Calu3 (cell line): ENCODE measurements at regions not wholly inside any gene's neighbourhood (a gene's known extent, or its start where the extent isn't known, plus 50 kb on each side); places are given as distances from the start of the nearest gene placed in this dataset.

ENCODE experiments used
- BruUV-seq: library from RNA; stranded (reverse); fragments of 400-500 nt; replicated peaks from 2 replicates; lab custom pipeline; 2021; lab: Mats Ljungman, UMichigan
- CTCF ChIA-PET: fragments of 300-600 bp; sonication (Branson Sonifier 250); formaldehyde crosslinking; loops from one replicate; lab custom pipeline; 2022; ENCODE audit warnings: antibody characterized with exemption; lab: Charles Lee
- DNase-seq: peaks from one replicate; pipeline ENCODE4 v3.0.0; 2022
- H3K27ac Mint-ChIP-seq: one replicate; pipeline ENCODE4 v1.8.0; 2022; ENCODE audit warnings: mixed read lengths; ENCODE audit not compliant: unreplicated experiment
- H3K27me3 Mint-ChIP-seq: one replicate; pipeline ENCODE4 v1.8.0; 2022; ENCODE audit warnings: mixed read lengths; ENCODE audit not compliant: unreplicated experiment
- H3K36me3 Mint-ChIP-seq: one replicate; pipeline ENCODE4 v1.8.0; 2022; ENCODE audit warnings: mild to moderate bottlenecking, moderate library complexity, mixed read lengths; ENCODE audit not compliant: insufficient read depth, unreplicated experiment
- H3K4me1 Mint-ChIP-seq: one replicate; pipeline ENCODE4 v1.8.0; 2022; ENCODE audit warnings: mild to moderate bottlenecking, low read depth, mixed read lengths; ENCODE audit not compliant: unreplicated experiment
- H3K4me3 Mint-ChIP-seq: one replicate; pipeline ENCODE4 v1.8.0; 2022; ENCODE audit warnings: mild to moderate bottlenecking, low read depth, moderate library complexity, mixed read lengths; ENCODE audit not compliant: unreplicated experiment
- H3K9me3 Mint-ChIP-seq: one replicate; pipeline ENCODE4 v1.8.0; 2022; ENCODE audit warnings: low read depth, mixed read lengths; ENCODE audit not compliant: unreplicated experiment
- CTCF ChIP-seq: fragments of 200-600 bp; IDR thresholded peaks from one replicate; pipeline ENCODE4 v1.8.0; 2022; ENCODE audit warnings: antibody characterized with exemption; ENCODE audit not compliant: unreplicated experiment
- intact Hi-C: fragments of 100-400 bp; cut with micrococcal nuclease; formaldehyde crosslinking; loops from one replicate; pipeline ENCODE4 v1.10.0; 2022; ENCODE audit not compliant: unreplicated experiment

- DNase-seq = no peak
- H3K9me3 Mint-ChIP-seq = no peaks in the 10 kb centered on the region
- peaks cover 8% of the 10 kb centered on the region for H3K4me1 Mint-ChIP-seq
- H3K36me3 Mint-ChIP-seq = no peaks in the 10 kb centered on the region
- H3K4me3 Mint-ChIP-seq = no peak overlapping the region
- no peaks in the 10 kb centered on the region for H3K27me3 Mint-ChIP-seq
- TF ChIP-seq CTCF = no peak
- BruUV-seq = no TSS peak
- intact Hi-C loops = loop anchor here (2.0 kb wide), 1 partner anchor 128 kb away; no protein-coding TSS in a partner anchor
- H3K27ac Mint-ChIP-seq = no peak overlapping the region
- CTCF ChIA-PET = interaction anchor here (0.6 kb wide), 1 partner anchor 261 kb away, joined by 5 read pairs; no protein-coding TSS in a partner anchor
Measured at GRCh38 chr9:29958469-29958868, 2385.2 kb upstream of the C9orf72 start.

GRCh38 chr9:29965834-29966233 is 2392.6 kb upstream of the C9orf72 start:
- H3K27me3 Mint-ChIP-seq = no peaks in the 10 kb centered on the region
- no peak overlapping the region for H3K27ac Mint-ChIP-seq
- no peaks in the 10 kb centered on the region for H3K9me3 Mint-ChIP-seq
- no peaks in the 10 kb centered on the region for H3K36me3 Mint-ChIP-seq
- BruUV-seq = no TSS peak
- H3K4me3 Mint-ChIP-seq = no peak overlapping the region
- intact Hi-C loops = no loop called here
- no peak for TF ChIP-seq CTCF
- H3K4me1 Mint-ChIP-seq = peaks cover 12% of the 10 kb centered on the region
- CTCF ChIA-PET = interaction anchor here (0.6 kb wide), 1 partner anchor 1580 kb away, joined by 3 read pairs; no protein-coding TSS in a partner anchor
- no peak for DNase-seq

DNA sequence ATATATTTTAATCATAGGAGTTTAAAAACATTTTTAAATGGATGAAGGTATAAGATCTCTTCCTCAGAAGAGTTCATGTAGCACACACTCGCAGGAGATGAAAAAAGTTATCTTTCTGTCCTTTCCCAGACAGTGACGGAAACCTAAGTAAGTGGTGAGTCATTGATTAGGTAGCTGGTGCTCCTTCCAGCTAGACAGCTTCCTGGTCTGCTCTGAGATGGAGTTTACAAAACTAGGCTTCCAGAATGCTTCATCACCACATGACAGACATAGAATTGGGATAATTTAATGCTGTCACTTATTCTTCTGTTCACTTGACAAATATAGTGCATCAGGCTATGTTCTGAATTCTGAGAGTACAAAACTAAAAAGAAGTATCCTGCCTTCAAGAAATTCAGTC is 2393.0 kb upstream of the C9orf72 start:
- Mint-ChIP-seq H3K4me1 (peaks cover 12% of the 10 kb centered on the region), H3K27me3 (no peaks in the 10 kb centered on the region), H3K9me3 (no peaks in the 10 kb centered on the region), H3K4me3 (no peak overlapping the region), H3K36me3 (no peaks in the 10 kb centered on the region), H3K27ac (no peak overlapping the region)
- no TSS peak for BruUV-seq
- no peak for TF ChIP-seq CTCF
- peak; percentile 15 for DNase-seq
- CTCF ChIA-PET = interaction anchor here (0.6 kb wide), 1 partner anchor 1580 kb away, joined by 3 read pairs; no protein-coding TSS in a partner anchor
- intact Hi-C loops = no loop called here

DNA sequence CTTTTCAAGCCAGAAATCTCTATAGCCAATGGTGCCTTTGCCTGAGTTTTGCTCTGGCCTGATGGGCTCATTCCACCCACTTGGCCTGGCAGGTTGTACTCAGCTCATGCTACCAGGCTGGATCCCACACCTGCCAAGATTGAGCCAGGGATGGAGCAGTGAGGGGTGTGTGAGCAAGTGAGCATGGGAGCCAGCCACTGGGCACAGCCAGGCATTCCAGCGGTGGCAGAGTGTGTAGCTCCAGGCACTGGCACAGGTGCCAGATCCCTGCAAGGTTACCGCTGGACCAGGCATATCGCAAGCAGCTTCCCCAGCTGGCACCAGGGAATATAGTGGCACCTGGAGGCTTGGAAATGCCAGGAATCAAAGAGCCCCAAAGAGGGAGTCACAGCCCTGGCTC is 2395.6 kb upstream of the C9orf72 start:
- no peak for DNase-seq
- TF ChIP-seq CTCF = no peak
- BruUV-seq = no TSS peak
- Mint-ChIP-seq H3K9me3 (no peaks in the 10 kb centered on the region), H3K36me3 (no peaks in the 10 kb centered on the region), H3K4me3 (no peak overlapping the region), H3K27ac (no peak overlapping the region), H3K27me3 (no peaks in the 10 kb centered on the region), H3K4me1 (peaks cover 12% of the 10 kb centered on the region)
- intact Hi-C loops = no loop called here
- CTCF ChIA-PET = interaction anchor here (0.8 kb wide), 1 partner anchor 152 kb away, joined by 3 read pairs; no protein-coding TSS in a partner anchor
